ENCODE measurements at regions not wholly inside any gene's neighbourhood (a gene's known extent, or its start where the extent isn't known, plus 50 kb on each side); places are given as distances from the start of the nearest gene placed in this dataset.

- TF ChIP-seq CTCF (IDR thresholded peaks at IDR 0.05; ENCODE audit: insufficient read depth, low read depth, low read length, missing control alignments): no peak
- H3K4me3 ChIP-seq (ENCODE audit: low read depth, low read length): no peak overlapping the region
- no peak for DNase-seq (ENCODE audit: low read depth)
Measured at GRCh38 chr12:5163661-5164060, 120.0 kb downstream of the KCNA5 start.

- no peak for TF ChIP-seq CTCF (IDR thresholded peaks at IDR 0.05; ENCODE audit: insufficient read depth, low read depth, low read length, missing control alignments)
- no peak overlapping the region for H3K4me3 ChIP-seq (ENCODE audit: low read depth, low read length)
- DNase-seq (ENCODE audit: low read depth): no peak
Measured at GRCh38 chr12:5165296-5165970, 121.8 kb downstream of the KCNA5 start.

- DNase-seq (ENCODE audit: low read depth): no peak
Measured at GRCh38 chr12:5166976-5167375, 123.3 kb downstream of the KCNA5 start.

GRCh38 chr12:5168148-5168547, 124.5 kb downstream of the KCNA5 start:
- no peak for TF ChIP-seq CTCF (IDR thresholded peaks at IDR 0.05; ENCODE audit: insufficient read depth, low read depth, low read length, missing control alignments)
- H3K4me3 ChIP-seq (ENCODE audit: low read depth, low read length): no peak overlapping the region
- DNase-seq (ENCODE audit: low read depth): no peak

More at GRCh38 chr12:5166976-5167375, 123.3 kb downstream of the KCNA5 start:
- TF ChIP-seq CTCF (IDR thresholded peaks at IDR 0.05; ENCODE audit: insufficient read depth, low read depth, low read length, missing control alignments): no peak
- H3K4me3 ChIP-seq (ENCODE audit: low read depth, low read length): no peak overlapping the region

- no peak for DNase-seq (ENCODE audit: low read depth)
- no peak overlapping the region for H3K4me3 ChIP-seq (ENCODE audit: low read depth, low read length)
- TF ChIP-seq CTCF (IDR thresholded peaks at IDR 0.05; ENCODE audit: insufficient read depth, low read depth, low read length, missing control alignments): no peak
Measured at GRCh38 chr12:5170844-5171243, 127.2 kb downstream of the KCNA5 start.

GRCh38 chr12:5171701-5172100, 128.0 kb downstream of the KCNA5 start:
- no peak overlapping the region for H3K4me3 ChIP-seq (ENCODE audit: low read depth, low read length)
- peak; percentile 38 for TF ChIP-seq CTCF (IDR thresholded peaks at IDR 0.05; ENCODE audit: insufficient read depth, low read depth, low read length, missing control alignments)
- DNase-seq (ENCODE audit: low read depth): peak; percentile 11

- no peak for TF ChIP-seq CTCF (IDR thresholded peaks at IDR 0.05; ENCODE audit: insufficient read depth, low read depth, low read length, missing control alignments)
- no peak for DNase-seq (ENCODE audit: low read depth)
- H3K4me3 ChIP-seq (ENCODE audit: low read depth, low read length): no peak overlapping the region
Measured at GRCh38 chr12:5172886-5173285, 129.2 kb downstream of the KCNA5 start.

Data from GM12865 (cell line).